Esophagus (tissue), 2 donors: ENCODE measurements at regions not wholly inside any gene's neighbourhood (a gene's known extent, or its start where the extent isn't known, plus 50 kb on each side); places are given as distances from the start of the nearest gene placed in this dataset.

ENCODE experiments used
- H3K27ac ChIP-seq, 2 donors: one replicate each; pipeline ENCODE4 v1.5.1; 2013; ENCODE audit warnings: low read depth in 2 of 2, mild to moderate bottlenecking in 2 of 2, inconsistent platforms in 1 of 2, low read length in 1 of 2, moderate library complexity in 1 of 2
- H3K27me3 ChIP-seq, 2 donors: one replicate each; pipeline ENCODE4 v1.6.1; 2013; ENCODE audit warnings: low read length in 2 of 2, control low read depth in 1 of 2, mild to moderate bottlenecking in 1 of 2; ENCODE audit not compliant: insufficient read depth in 2 of 2, control insufficient read depth in 1 of 2
- H3K36me3 ChIP-seq, 2 donors: one replicate each; pipeline ENCODE4 v1.6.1; 2013; ENCODE audit warnings: low read length in 1 of 2; ENCODE audit not compliant: control insufficient read depth in 2 of 2, insufficient read depth in 2 of 2
- H3K4me1 ChIP-seq, 2 donors: one replicate each; pipeline ENCODE4 v1.6.1; 2013; ENCODE audit warnings: low read length in 1 of 2; ENCODE audit not compliant: control insufficient read depth in 2 of 2, insufficient read depth in 2 of 2
- H3K4me3 ChIP-seq, 2 donors: one replicate each; pipeline ENCODE4 v1.5.1; 2013; ENCODE audit warnings: low read length in 2 of 2, mild to moderate bottlenecking in 2 of 2, low read depth in 1 of 2, moderate library complexity in 1 of 2
- H3K9me3 ChIP-seq, 2 donors: one replicate each; pipeline ENCODE4 v1.6.1; 2013; ENCODE audit warnings: mild to moderate bottlenecking in 2 of 2, low read depth in 1 of 2, low read length in 1 of 2, moderate library complexity in 1 of 2; ENCODE audit not compliant: control insufficient read depth in 2 of 2, insufficient read depth in 1 of 2
- WGBS, 2 donors: extraction: QIAGEN DNeasy Blood & Tissue Kit; methylation state at CpG; one replicate each; pipeline ENCODE4 v1.1.7; 2013; 5-methylcytosine and 5-hydroxymethylcytosine counted together
- donor health status: healthy with polysubstance abuse.
- donor health status: Bipolar disorder and iron deficiency.

GRCh38 chr4:187207931-187208330 lies 484.3 kb upstream of the FAT1 start:
- WGBS, 2 donors = 83% methylated on average over 3 of the region's 3 CpGs
- Histone ChIP-seq H3K27ac (no peak overlapping the region), H3K27me3 (no peaks in the 10 kb centered on the region), H3K36me3 (no peaks in the 10 kb centered on the region), H3K4me3 (no peak overlapping the region), H3K9me3 (no peaks in the 10 kb centered on the region), H3K4me1 (no peaks in the 10 kb centered on the region)

- no peak overlapping the region for H3K27ac ChIP-seq
- WGBS, 2 donors = 73 to 83% methylated on average over 2 of the region's 2 CpGs
Observed at GRCh38 chr4:187208651-187209050, 485.0 kb upstream of the FAT1 start.

GRCh38 chr4:187209921-187210613 lies 486.4 kb upstream of the FAT1 start:
- H3K27me3 ChIP-seq = no peaks in the 10 kb centered on the region
- H3K27ac ChIP-seq = no peak overlapping the region
- H3K36me3 ChIP-seq = no peaks in the 10 kb centered on the region
- H3K9me3 ChIP-seq = no peaks in the 10 kb centered on the region
- no peak overlapping the region for H3K4me3 ChIP-seq
- H3K4me1 ChIP-seq = no peaks in the 10 kb centered on the region
- WGBS, 2 donors = 74 to 79% methylated on average over 11 of the region's 11 CpGs

More at GRCh38 chr4:187208651-187209050, 485.0 kb upstream of the FAT1 start:
- Histone ChIP-seq H3K4me3 (no peak overlapping the region), H3K36me3 (no peaks in the 10 kb centered on the region), H3K27me3 (no peaks in the 10 kb centered on the region), H3K4me1 (no peaks in the 10 kb centered on the region), H3K9me3 (no peaks in the 10 kb centered on the region)

- Histone ChIP-seq H3K27ac (no peak overlapping the region), H3K27me3 (no peaks in the 10 kb centered on the region), H3K4me1 (no peaks in the 10 kb centered on the region), H3K4me3 (no peak overlapping the region), H3K9me3 (no peaks in the 10 kb centered on the region), H3K36me3 (no peaks in the 10 kb centered on the region)
- WGBS, 2 donors = 81% methylated on average over 9 of the region's 9 CpGs
Observed at GRCh38 chr4:187212446-187213080, 488.9 kb upstream of the FAT1 start.

GRCh38 chr4:187215438-187215837 lies 491.8 kb upstream of the FAT1 start:
- H3K9me3 ChIP-seq = no peaks in the 10 kb centered on the region
- H3K27me3 ChIP-seq = no peaks in the 10 kb centered on the region
- no peaks in the 10 kb centered on the region for H3K4me1 ChIP-seq
- no peaks in the 10 kb centered on the region for H3K36me3 ChIP-seq
- H3K4me3 ChIP-seq = no peak overlapping the region
- no peak overlapping the region for H3K27ac ChIP-seq
- 93 to 95% methylated on average over 17 of the region's 17 CpGs for whole genome bisulfite sequencing, 2 donors

- no peaks in the 10 kb centered on the region for H3K27me3 ChIP-seq
- no peaks in the 10 kb centered on the region for H3K9me3 ChIP-seq
- WGBS, 2 donors = 74 to 75% methylated on average over 20 of the region's 20 CpGs
- no peaks in the 10 kb centered on the region for H3K4me1 ChIP-seq
- H3K4me3 ChIP-seq = no peak overlapping the region
- no peaks in the 10 kb centered on the region for H3K36me3 ChIP-seq
- peak overlapping the region in 1 of 2 donors; percentile 30 for H3K27ac ChIP-seq
Observed at GRCh38 chr4:187218705-187219245, 495.1 kb upstream of the FAT1 start.

- H3K36me3 ChIP-seq = no peaks in the 10 kb centered on the region
- H3K9me3 ChIP-seq = no peaks in the 10 kb centered on the region
- 58 to 73% methylated on average over 5 of the region's 5 CpGs for WGBS, 2 donors
- no peaks in the 10 kb centered on the region for H3K4me1 ChIP-seq
- H3K4me3 ChIP-seq = no peak overlapping the region
- H3K27me3 ChIP-seq = no peaks in the 10 kb centered on the region
- no peak overlapping the region for H3K27ac ChIP-seq
Observed at GRCh38 chr4:187224560-187224959, 500.9 kb upstream of the FAT1 start.

GRCh38 chr4:187227907-187228704 lies 504.4 kb upstream of the FAT1 start:
- 68 to 74% methylated on average over 6 of the region's 6 CpGs for WGBS, 2 donors
- H3K27ac ChIP-seq = no peak overlapping the region
- no peak overlapping the region for H3K4me3 ChIP-seq
- H3K4me1 ChIP-seq = no peaks in the 10 kb centered on the region
- H3K36me3 ChIP-seq = no peaks in the 10 kb centered on the region
- no peaks in the 10 kb centered on the region for H3K27me3 ChIP-seq
- H3K9me3 ChIP-seq = no peaks in the 10 kb centered on the region

GRCh38 chr4:187232196-187232595 lies 508.5 kb upstream of the FAT1 start:
- H3K4me3 ChIP-seq = no peak overlapping the region
- no peaks in the 10 kb centered on the region for H3K27me3 ChIP-seq
- 59 to 64% methylated on average over 3 of the region's 3 CpGs for WGBS, 2 donors
- H3K9me3 ChIP-seq = no peaks in the 10 kb centered on the region
- H3K27ac ChIP-seq = no peak overlapping the region
- no peaks in the 10 kb centered on the region for H3K36me3 ChIP-seq
- H3K4me1 ChIP-seq = no peaks in the 10 kb centered on the region
